HG02623 (cell line): ENCODE measurements at regions not wholly inside any gene's neighbourhood (a gene's known extent, or its start where the extent isn't known, plus 50 kb on each side); places are given as distances from the start of the nearest gene placed in this dataset.

Source experiments
- ATAC-seq: cut with Tn5 transposase; IDR thresholded peaks from one replicate; pipeline ENCODE4 v1.9.1; 2021; ENCODE audit warnings: moderate library complexity; ENCODE audit not compliant: unreplicated experiment

GRCh38 chr10:128221117-128221516 lies 94.9 kb upstream of the MKI67 start:
- no peak for ATAC-seq

DNA sequence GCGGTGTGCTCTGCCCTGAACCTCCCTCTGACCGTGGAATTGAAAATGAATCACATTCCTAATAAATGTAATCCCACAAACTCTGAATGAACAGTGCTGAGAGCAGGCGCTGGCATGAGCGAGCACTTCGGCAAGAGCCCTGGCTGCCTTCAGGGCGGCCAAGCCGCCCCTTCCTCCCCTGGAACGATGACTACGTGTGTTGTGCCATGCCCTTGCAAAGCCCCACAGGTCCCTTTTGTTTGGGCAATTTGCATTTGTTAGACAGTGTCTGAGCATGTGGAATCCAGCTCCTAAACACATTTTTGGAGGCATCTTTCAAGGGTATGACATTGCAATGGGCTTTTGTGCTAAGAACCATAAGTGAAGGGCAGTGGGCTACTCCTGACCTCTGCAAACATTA lies 95.6 kb upstream of the MKI67 start:
- no peak for ATAC-seq

- no peak for ATAC-seq
Measured at GRCh38 chr10:128222332-128222849, 96.2 kb upstream of the MKI67 start.

- no peak for ATAC-seq
Measured at GRCh38 chr10:128230401-128230800, 104.2 kb upstream of the MKI67 start.

DNA sequence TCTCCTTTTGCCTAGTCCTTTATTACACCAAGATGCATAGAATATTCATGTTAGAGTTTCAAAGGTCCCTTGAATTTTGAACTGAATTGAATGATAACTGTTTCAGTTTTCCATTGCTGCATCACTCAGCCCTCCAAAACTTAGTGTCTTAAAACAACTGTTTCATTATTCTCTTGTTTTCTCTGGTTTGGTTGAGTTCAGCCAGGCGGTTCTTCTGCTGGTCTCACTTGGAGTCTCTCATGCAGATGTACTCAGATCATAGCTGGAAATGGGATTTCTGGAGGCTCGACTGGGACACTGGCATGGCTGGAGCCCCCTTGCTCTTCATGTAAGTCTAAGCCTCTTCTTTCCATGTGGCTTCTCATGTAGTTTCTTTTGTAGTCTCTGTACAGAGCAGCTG lies 107.2 kb upstream of the MKI67 start:
- ATAC-seq = no peak

DNA sequence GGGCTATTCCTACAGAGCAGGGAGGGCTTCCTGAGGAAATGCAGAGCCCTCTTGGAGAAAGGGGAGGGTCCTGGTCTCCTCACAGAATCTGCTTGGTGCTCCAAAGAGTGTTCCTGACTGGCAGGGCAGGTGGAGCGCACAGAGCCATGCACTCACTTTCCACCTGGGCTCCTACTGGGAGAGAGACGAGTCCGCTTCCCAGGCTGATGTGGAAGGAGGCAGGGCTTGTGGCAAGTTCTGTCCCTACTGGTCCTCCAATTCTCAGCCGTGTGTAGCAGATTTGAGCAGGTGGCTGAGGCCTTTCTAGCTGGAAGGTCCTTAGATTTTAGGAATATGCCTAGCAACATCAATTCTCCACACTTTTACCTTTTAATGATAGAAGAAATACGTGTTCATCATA lies 111.5 kb upstream of the MKI67 start:
- ATAC-seq = no peak

GRCh38 chr10:128241023-128241422 lies 114.8 kb upstream of the MKI67 start:
- no peak for ATAC-seq

- ATAC-seq = no peak
Measured at GRCh38 chr10:128242641-128243040, 116.4 kb upstream of the MKI67 start.

GRCh38 chr10:128245026-128245425 lies 118.8 kb upstream of the MKI67 start:
- no peak for ATAC-seq

GRCh38 chr10:128247576-128247975 lies 121.4 kb upstream of the MKI67 start:
- ATAC-seq = no peak

- no peak for ATAC-seq
Measured at GRCh38 chr10:128254476-128254875, 128.3 kb upstream of the MKI67 start.

DNA sequence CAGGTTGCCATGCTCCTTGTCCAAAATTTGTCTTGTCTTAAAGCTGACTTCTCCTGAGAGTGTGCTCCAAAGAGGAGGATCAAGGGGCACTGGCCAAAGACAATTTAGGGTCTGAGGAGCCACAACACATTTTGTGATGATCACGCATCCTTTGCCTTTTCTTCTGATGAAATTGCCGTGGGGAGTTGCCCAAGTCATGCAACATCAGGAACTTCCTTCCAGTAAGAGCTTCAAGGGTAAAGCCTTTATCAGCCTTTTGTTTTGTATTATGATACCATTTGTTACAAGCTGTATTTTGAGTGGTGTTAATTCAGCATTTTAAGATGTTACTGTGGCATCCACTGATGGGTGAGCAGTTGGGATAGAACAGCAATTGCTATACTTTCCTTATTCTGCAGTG lies 131.2 kb upstream of the MKI67 start:
- no peak for ATAC-seq

- ATAC-seq = no peak
Measured at GRCh38 chr10:128258421-128258976, 132.3 kb upstream of the MKI67 start.

DNA sequence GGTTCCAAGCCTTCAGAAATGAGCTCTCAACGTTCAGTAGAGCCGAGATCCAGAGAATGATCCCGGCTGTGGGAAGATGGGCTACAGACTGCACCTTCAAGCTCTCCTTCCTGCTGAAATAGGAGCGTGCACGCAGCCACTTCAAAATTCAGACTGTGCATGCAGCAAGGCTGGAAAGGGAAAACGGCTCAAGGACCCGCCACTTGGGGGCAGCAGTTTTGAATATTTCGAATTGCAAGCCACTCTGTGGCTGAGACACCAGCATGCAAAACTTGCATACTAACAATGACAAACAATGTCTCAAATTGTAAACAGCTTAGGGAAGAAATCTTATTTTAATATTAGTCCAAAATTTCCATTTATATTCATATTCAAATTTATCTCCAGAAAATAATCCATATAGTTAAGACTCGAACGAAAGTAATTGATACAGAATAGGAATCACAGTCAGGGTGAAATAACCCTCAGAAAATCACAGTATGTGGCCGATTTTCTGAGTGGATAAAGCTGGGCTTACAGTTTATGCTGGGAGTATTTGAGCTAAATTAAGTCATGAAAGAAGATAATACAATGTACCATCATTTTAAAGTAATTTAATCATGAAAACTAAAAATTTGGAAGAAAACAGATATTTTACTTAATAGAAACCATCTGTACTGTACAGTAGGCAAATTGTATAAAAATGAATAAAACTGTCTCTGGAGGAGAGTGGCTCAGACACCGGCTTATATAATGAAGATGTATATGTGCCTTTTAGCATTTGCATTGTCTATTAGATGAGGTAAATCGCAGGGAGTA lies 137.9 kb upstream of the MKI67 start:
- ATAC-seq = no peak

DNA sequence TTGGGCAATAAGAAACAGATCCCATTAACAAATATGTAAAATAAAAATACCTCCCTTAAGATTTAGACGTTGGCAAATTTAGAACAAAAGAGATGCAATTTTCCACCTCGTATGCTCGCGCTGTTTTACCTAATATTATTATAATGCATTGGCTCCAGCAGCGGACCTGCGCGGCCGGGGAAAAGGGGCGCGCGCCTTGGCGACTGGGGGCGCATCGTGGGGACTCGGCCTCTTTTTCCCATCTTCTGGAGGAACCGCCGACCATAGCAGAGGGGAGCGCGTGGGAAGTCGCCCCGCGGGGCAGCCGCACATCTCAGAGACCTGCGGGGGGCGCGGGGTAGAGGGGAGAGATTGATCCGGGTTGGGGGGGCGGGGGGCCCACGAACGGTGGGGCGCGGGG lies 139.4 kb upstream of the MKI67 start:
- no peak for ATAC-seq

- ATAC-seq = no peak
Measured at GRCh38 chr10:128267581-128267980, 141.4 kb upstream of the MKI67 start.

DNA sequence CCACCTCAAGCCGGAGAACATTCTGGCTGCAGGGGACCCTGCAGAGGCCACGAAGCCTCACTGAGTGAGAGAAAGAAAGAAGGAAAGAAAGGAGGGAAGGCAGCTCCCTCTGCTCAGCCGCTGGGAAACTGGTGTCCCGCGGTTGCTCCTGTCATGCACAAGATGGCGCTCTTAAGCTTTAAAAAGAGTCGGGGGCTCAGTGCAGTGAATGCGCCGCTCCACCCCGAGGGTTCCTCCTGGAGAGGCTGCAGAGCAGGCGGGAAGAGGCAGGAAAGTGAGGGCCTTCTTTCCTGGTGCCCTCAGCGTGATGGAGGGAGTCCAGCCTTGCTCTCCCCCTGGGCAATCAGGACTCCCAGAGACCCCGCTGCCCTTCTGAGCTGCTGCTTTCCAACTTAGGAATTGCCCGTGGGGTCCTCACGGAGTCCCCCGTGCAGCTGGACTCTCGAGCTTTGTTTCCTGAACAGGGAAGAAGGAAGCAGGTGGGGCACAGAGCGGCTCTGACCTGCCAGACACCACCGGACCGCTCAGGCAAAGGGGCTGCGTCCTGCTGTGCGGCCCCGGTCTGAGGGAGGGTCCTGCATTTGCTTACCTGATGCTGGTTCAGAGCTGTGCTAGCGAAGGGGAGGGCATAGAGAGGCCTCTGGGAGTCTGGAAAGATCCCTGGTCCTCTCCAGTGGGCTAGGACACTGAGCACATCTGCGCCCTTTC lies 141.9 kb upstream of the MKI67 start:
- no peak for ATAC-seq

- ATAC-seq = no peak
Measured at GRCh38 chr10:128274938-128275337, 148.7 kb upstream of the MKI67 start.

GRCh38 chr10:128275388-128276177 lies 149.4 kb upstream of the MKI67 start:
- no peak for ATAC-seq

DNA sequence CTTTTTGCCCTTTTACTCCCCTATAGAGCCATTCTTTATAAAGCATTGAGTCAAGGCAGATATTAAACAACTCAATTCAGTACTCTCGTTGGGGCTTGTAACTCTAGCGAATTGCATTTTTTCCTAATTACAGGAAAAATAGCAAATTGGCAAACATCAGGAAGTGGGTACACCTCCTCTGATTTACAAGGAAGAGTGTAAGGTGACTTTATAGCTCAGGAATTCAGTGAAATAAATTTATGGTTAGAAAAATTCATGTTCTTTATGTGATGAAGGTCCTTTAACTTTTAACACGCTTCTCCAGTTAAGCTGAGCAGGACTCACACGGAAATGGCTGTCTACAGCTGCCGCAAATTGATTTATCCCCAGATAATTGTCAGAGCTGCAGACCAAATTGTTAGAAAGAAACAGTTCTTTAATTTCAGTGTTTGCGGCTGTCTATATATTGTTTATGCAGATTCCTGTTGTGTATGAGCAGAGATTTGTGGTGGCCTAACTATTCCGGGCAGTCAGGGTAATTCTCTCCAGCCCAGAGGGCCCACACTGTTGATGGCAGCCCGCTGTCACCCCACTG lies 151.1 kb upstream of the MKI67 start:
- no peak for ATAC-seq

DNA sequence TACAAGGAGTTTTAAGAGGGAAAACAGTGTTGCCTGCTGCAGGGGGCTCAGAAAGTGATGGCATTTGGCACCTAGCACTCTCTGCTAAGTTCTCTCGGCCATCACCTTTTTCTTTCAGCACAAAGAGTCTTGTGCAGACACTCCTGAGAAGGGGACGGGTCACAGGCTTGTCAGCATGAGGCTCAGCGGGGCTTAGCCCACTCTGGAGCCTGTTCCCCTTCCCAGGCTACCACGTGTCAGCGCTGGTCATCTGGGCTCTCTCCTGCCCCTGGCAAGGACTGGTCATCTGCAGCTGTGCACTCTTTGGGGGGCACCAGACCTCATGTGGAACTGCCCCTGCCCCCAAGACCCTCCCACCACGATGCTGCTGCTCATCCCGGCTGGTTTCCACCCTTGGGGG lies 152.1 kb upstream of the MKI67 start:
- ATAC-seq = no peak
